ENCODE measurements at regions not wholly inside any gene's neighbourhood (a gene's known extent, or its start where the extent isn't known, plus 50 kb on each side); places are given as distances from the start of the nearest gene placed in this dataset.

- no peak for TF ChIP-seq EZH2 (IDR thresholded peaks at IDR 0.05; ENCODE audit: borderline replicate concordance, insufficient read depth, low read length, poor library complexity, severe bottlenecking)
- TF ChIP-seq EP300 (conservative IDR thresholded peaks at IDR 0.05; ENCODE audit: poor library complexity, severe bottlenecking) = no peak
These were observed 54.6 kb upstream of the BARX2 start for GRCh38 chr11:129321076-129321475.

All from neural cell (in vitro differentiated cells).